ENCODE measurements at regions not wholly inside any gene's neighbourhood (a gene's known extent, or its start where the extent isn't known, plus 50 kb on each side); places are given as distances from the start of the nearest gene placed in this dataset.

DNA sequence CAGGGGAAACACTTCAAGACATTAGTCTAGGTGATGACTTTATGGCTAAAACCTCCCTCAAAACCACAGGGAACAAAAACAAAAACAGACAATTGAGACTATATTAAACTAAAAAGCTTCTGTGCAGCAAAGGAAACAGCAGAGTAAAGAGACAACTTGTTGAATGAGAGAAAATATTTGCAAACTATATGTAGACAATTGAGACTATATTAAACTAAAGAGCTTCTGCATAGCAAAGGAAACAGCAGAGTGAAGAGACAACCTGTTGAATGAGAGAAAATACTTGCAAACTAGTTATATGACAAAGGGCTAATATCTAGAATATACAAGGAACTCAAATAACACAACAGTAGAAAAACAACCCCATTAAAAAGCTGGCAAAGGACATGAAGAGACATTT is 136.4 kb downstream of the IBTK start:
- TF ChIP-seq, protein P1, sequence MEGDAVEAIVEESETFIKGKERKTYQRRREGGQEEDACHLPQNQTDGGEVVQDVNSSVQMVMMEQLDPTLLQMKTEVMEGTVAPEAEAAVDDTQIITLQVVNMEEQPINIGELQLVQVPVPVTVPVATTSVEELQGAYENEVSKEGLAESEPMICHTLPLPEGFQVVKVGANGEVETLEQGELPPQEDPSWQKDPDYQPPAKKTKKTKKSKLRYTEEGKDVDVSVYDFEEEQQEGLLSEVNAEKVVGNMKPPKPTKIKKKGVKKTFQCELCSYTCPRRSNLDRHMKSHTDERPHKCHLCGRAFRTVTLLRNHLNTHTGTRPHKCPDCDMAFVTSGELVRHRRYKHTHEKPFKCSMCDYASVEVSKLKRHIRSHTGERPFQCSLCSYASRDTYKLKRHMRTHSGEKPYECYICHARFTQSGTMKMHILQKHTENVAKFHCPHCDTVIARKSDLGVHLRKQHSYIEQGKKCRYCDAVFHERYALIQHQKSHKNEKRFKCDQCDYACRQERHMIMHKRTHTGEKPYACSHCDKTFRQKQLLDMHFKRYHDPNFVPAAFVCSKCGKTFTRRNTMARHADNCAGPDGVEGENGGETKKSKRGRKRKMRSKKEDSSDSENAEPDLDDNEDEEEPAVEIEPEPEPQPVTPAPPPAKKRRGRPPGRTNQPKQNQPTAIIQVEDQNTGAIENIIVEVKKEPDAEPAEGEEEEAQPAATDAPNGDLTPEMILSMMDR (IDR thresholded peaks at IDR 0.05) = no peak
- TF ChIP-seq EP300 (IDR thresholded peaks at IDR 0.05) (no peak), POLR2AphosphoS5 (IDR thresholded peaks at IDR 0.05) (no peak)
